Activated T-cell treated with anti-CD3 and anti-CD28 coated beads, Interleukin-2, amount 50 U/mL, for 72 hours (primary cell): ENCODE measurements at regions not wholly inside any gene's neighbourhood (a gene's known extent, or its start where the extent isn't known, plus 50 kb on each side); places are given as distances from the start of the nearest gene placed in this dataset.

Experiments used
- ATAC-seq, 2 donors: fragments of 150-1000 bp; cut with Tn5 transposase; replicated peaks in 1 of 2; 2 replicates each; pipeline ENCODE4 v1.10.0; 2021; ENCODE audit warnings: moderate library complexity in 2 of 2, mild to moderate bottlenecking in 1 of 2
- DNase-seq, 2 donors: peaks; one replicate each; pipeline ENCODE4 v3.0.0; 2021 to 2022; ENCODE audit warnings: mixed read lengths in 1 of 2
- H3K27ac Mint-ChIP-seq: one replicate; pipeline ENCODE4 v1.8.0; 2022; ENCODE audit warnings: mild to moderate bottlenecking, moderate library complexity, mixed read lengths
- H3K27me3 Mint-ChIP-seq: one replicate; pipeline ENCODE4 v1.8.0; 2022; ENCODE audit warnings: low read depth, mixed read lengths
- H3K36me3 Mint-ChIP-seq, 2 donors: one replicate each; pipeline ENCODE4 v1.8.0; 2022; ENCODE audit warnings: mixed read lengths in 2 of 2, mild to moderate bottlenecking in 1 of 2; ENCODE audit not compliant: insufficient read depth in 2 of 2
- H3K4me1 Mint-ChIP-seq: one replicate; pipeline ENCODE4 v1.8.0; 2022; ENCODE audit warnings: low read depth, mixed read lengths
- H3K4me3 Mint-ChIP-seq, 2 donors: one replicate each; pipeline ENCODE4 v1.8.0; 2022; ENCODE audit warnings: mild to moderate bottlenecking in 2 of 2, mixed read lengths in 2 of 2, moderate library complexity in 2 of 2
- H3K9me3 Mint-ChIP-seq, 2 donors: one replicate each; pipeline ENCODE4 v1.8.0; 2022; ENCODE audit warnings: mixed read lengths in 2 of 2

GRCh38 chr13:42458193-42458592 is 115.8 kb upstream of the TNFSF11 start:
- H3K27ac Mint-ChIP-seq = no peak overlapping the region
- peaks cover 30 to 42% of the 10 kb centered on the region in 2 donors for H3K36me3 Mint-ChIP-seq
- peaks cover 10 to 15% of the 10 kb centered on the region in 2 donors for H3K9me3 Mint-ChIP-seq

DNA sequence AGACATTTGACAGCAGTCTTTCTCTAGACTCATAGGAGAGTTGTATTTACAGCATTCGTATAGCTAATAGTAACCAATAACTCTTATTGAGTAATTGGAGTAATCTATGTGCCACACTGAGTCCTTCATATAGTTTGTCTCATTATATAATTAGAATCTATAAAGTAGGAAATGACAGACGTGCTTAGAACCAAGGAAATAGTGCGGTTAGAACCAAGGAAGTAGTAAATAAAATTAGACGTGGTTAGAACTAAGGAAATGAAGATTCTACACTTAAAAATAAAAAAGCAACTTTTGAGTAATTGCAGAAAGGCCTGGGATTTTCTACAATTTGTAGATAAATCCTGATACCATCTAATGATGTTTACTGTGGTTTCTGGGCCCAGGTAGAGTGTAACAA is 107.8 kb upstream of the TNFSF11 start:
- Mint-ChIP-seq H3K9me3 (peaks cover 11 to 15% of the 10 kb centered on the region in 2 donors), H3K4me3 (no peak overlapping the region), H3K27me3 (no peaks in the 10 kb centered on the region), H3K4me1 (peaks cover 19% of the 10 kb centered on the region), H3K36me3 (peaks cover 21 to 39% of the 10 kb centered on the region in 2 donors), H3K27ac (no peak overlapping the region)
- ATAC-seq = no peak
- no peak for DNase-seq

More at GRCh38 chr13:42458193-42458592, 115.8 kb upstream of the TNFSF11 start:
- H3K4me1 Mint-ChIP-seq = no peaks in the 10 kb centered on the region
- ATAC-seq (no peak), DNase-seq (no peak)
- no peaks in the 10 kb centered on the region for H3K27me3 Mint-ChIP-seq
- no peak overlapping the region for H3K4me3 Mint-ChIP-seq

GRCh38 chr13:42466609-42467008 is 107.3 kb upstream of the TNFSF11 start:
- no peak overlapping the region for H3K4me3 Mint-ChIP-seq
- DNase-seq = no peak
- peaks cover 19% of the 10 kb centered on the region for H3K4me1 Mint-ChIP-seq
- H3K27ac Mint-ChIP-seq = no peak overlapping the region
- peaks cover 9 to 10% of the 10 kb centered on the region in 2 donors for H3K9me3 Mint-ChIP-seq
- peaks cover 17 to 37% of the 10 kb centered on the region in 2 donors for H3K36me3 Mint-ChIP-seq
- H3K27me3 Mint-ChIP-seq = no peaks in the 10 kb centered on the region
- no peak for ATAC-seq

- peak overlapping the region in 1 of 2 donors; percentile 63 for H3K4me3 Mint-ChIP-seq
- H3K27me3 Mint-ChIP-seq = no peaks in the 10 kb centered on the region
- H3K27ac Mint-ChIP-seq = peak overlapping the region; percentile 30
- ATAC-seq (peak; percentile 87 to 88), DNase-seq (peak; percentile 33 to 45)
- H3K4me1 Mint-ChIP-seq = peaks cover 31% of the 10 kb centered on the region
- peaks cover 5 to 40% of the 10 kb centered on the region in 2 donors for H3K36me3 Mint-ChIP-seq
- H3K9me3 Mint-ChIP-seq = peaks cover 2 to 3% of the 10 kb centered on the region in 2 donors
Measured at GRCh38 chr13:42474954-42475353, 99.0 kb upstream of the TNFSF11 start.

GRCh38 chr13:42477596-42478190 is 96.3 kb upstream of the TNFSF11 start:
- DNase-seq = no peak
- no peak overlapping the region for H3K27ac Mint-ChIP-seq
- peaks cover 0 to 2% of the 10 kb centered on the region in 2 donors for H3K9me3 Mint-ChIP-seq
- H3K4me1 Mint-ChIP-seq = peaks cover 31% of the 10 kb centered on the region
- H3K4me3 Mint-ChIP-seq = no peak overlapping the region
- H3K27me3 Mint-ChIP-seq = no peaks in the 10 kb centered on the region
- no peak for ATAC-seq
- peaks cover 7 to 39% of the 10 kb centered on the region in 2 donors for H3K36me3 Mint-ChIP-seq

GRCh38 chr13:42478531-42479156 is 95.3 kb upstream of the TNFSF11 start:
- no peak for DNase-seq
- ATAC-seq = no peak
- Mint-ChIP-seq H3K27me3 (no peaks in the 10 kb centered on the region), H3K9me3 (peaks cover 0 to 2% of the 10 kb centered on the region in 2 donors), H3K36me3 (peaks cover 7 to 32% of the 10 kb centered on the region in 2 donors), H3K4me3 (no peak overlapping the region), H3K4me1 (peaks cover 31% of the 10 kb centered on the region), H3K27ac (no peak overlapping the region)

GRCh38 chr13:42484386-42484785 is 89.6 kb upstream of the TNFSF11 start:
- H3K27ac Mint-ChIP-seq = no peak overlapping the region
- no peaks in the 10 kb centered on the region for H3K4me1 Mint-ChIP-seq
- peaks cover 5 to 19% of the 10 kb centered on the region in 2 donors for H3K36me3 Mint-ChIP-seq
- no peaks in the 10 kb centered on the region for H3K27me3 Mint-ChIP-seq
- no peak for DNase-seq
- no peaks in the 10 kb centered on the region for H3K9me3 Mint-ChIP-seq
- H3K4me3 Mint-ChIP-seq = no peak overlapping the region
- no peak for ATAC-seq

DNA sequence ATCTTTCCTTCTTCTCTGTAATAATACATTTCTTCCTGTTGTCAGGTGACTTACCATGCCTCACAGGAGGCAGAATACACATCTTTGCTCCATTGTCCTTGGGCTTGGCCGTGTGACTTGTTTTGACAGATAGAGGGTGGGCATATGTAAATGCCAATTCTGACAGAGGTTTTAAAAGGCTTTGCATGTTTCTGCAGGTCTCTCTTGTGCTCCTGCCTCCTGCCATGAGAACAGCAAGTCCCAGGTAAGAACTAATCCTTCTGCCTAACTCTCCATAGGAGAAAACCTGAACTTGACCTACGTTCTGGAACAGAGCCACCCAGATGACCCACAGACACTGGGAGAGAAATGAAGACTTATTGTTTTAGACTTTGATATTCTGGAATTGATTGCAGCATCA is 88.7 kb upstream of the TNFSF11 start:
- H3K9me3 Mint-ChIP-seq = no peaks in the 10 kb centered on the region

DNA sequence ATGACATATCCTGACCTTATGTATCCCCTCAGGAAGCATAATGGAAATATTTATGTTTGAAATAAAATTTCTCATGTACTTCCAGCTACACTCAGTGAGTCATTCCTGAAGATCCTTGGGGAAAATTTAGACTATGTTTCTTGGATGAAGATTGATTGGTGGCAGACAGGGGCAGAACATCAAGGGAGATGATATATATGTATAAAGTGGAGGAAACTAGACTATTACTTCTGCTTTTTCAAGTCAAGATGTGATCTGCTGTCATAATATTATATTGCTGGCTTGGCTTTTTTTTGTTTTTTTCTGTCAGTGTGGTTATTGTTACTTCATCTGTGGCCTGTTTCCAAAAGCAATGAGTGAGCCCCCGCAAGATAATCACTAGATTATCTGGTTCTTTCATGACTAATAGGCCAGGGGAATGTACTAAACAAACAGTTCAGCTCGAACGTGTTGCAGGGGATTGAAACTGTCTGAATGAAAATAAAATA is 87.2 kb upstream of the TNFSF11 start:
- Mint-ChIP-seq H3K9me3 (no peaks in the 10 kb centered on the region), H3K36me3 (peaks cover 3 to 12% of the 10 kb centered on the region in 2 donors), H3K4me1 (no peaks in the 10 kb centered on the region), H3K27ac (no peak overlapping the region), H3K4me3 (no peak overlapping the region), H3K27me3 (no peaks in the 10 kb centered on the region)
- no peak for ATAC-seq
- DNase-seq = no peak

More for the DNA sequence above, 88.7 kb upstream of the TNFSF11 start:
- no peak overlapping the region for H3K27ac Mint-ChIP-seq
- H3K27me3 Mint-ChIP-seq = no peaks in the 10 kb centered on the region
- DNase-seq (no peak), ATAC-seq (no peak)
- no peaks in the 10 kb centered on the region for H3K4me1 Mint-ChIP-seq
- no peak overlapping the region for H3K4me3 Mint-ChIP-seq
- peaks cover 3 to 12% of the 10 kb centered on the region in 2 donors for H3K36me3 Mint-ChIP-seq

- Mint-ChIP-seq H3K36me3 (peaks cover 3 to 11% of the 10 kb centered on the region in 2 donors), H3K9me3 (no peaks in the 10 kb centered on the region), H3K4me3 (no peak overlapping the region), H3K27ac (no peak overlapping the region), H3K4me1 (peaks cover under 1% of the 10 kb centered on the region), H3K27me3 (no peaks in the 10 kb centered on the region)
- no peak for ATAC-seq
- no peak for DNase-seq
Measured at GRCh38 chr13:42487221-42487620, 86.7 kb upstream of the TNFSF11 start.

DNA sequence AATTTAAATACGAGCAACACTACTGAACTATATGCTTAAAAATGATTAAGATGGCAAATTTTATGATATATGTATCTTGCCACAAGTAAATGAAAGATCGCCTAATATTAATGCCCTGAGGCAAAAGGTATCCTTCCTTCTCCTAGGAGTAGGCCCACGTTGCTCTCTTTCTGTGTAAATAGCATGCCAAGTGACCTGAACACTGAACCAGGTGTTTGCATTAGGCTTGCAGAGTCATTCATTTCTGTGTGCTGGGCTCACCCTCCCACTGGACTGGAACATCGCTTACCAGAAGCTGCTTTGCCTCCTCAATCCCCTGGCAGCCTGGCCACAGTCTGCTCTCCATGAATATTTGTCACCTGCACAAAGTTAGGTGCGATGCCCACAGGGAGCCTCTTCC is 83.3 kb upstream of the TNFSF11 start:
- DNase-seq (no peak), ATAC-seq (no peak)
- H3K4me1 Mint-ChIP-seq = peaks cover 31% of the 10 kb centered on the region
- H3K27ac Mint-ChIP-seq = no peak overlapping the region
- no peak overlapping the region for H3K4me3 Mint-ChIP-seq
- H3K27me3 Mint-ChIP-seq = no peaks in the 10 kb centered on the region
- H3K9me3 Mint-ChIP-seq = no peaks in the 10 kb centered on the region
- H3K36me3 Mint-ChIP-seq = peaks cover 0 to 2% of the 10 kb centered on the region in 2 donors

DNA sequence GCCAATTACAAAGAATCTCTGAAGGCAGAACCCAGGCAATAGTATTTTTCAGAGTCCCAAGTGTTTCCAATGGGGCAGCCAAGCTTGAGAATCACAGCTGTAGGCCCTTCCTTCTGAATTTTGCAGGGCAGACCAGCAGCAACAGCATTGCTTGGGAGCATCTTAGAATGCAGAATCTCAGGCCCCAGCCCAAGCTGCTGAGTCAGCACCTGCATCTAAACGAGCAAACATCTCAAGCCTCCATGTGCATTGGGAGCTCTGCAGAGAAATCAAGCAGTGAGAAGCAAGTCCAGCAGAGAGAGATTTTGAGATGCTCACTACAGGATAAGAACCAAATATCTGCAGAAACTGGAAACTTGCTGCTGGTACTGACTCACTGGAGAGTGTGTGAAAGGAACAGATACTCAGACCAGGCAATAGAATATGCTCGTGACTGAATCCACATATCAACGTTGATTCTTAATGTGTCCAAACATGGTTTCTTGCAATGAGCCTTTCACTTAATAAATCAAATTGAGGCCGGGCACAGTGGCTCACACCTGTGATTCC is 81.5 kb upstream of the TNFSF11 start:
- no peak overlapping the region for H3K4me3 Mint-ChIP-seq
- no peak for ATAC-seq
- no peak for DNase-seq
- H3K4me1 Mint-ChIP-seq = peaks cover 48% of the 10 kb centered on the region
- H3K9me3 Mint-ChIP-seq = peaks cover 3% of the 10 kb centered on the region in 2 donors
- H3K27me3 Mint-ChIP-seq = no peaks in the 10 kb centered on the region
- no peak overlapping the region for H3K27ac Mint-ChIP-seq
- H3K36me3 Mint-ChIP-seq = peaks cover 0 to 2% of the 10 kb centered on the region in 2 donors

DNA sequence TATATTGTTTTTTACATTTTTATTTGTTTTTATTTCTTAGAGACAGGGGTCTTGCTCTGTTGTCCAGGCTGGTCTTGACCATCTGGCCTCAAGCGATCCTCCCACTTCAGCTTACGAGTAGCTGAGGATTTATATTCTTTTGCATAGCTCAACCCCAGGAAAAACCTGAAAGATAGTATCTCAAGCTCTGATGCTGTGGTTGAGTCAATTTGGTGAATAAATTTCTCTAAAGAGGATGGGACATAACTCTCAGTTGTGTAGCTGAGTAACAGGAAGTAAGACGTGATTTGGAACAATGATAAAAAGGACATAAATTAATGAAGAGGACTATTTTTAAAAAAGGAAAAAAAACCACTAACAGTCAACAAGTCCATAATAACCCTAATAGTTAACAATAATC is 79.8 kb upstream of the TNFSF11 start:
- Mint-ChIP-seq H3K9me3 (peaks cover 3% of the 10 kb centered on the region in 2 donors), H3K27ac (peak overlapping the region; percentile 59), H3K4me3 (peak overlapping the region; percentile 31 to 70), H3K4me1 (peaks cover 64% of the 10 kb centered on the region), H3K27me3 (no peaks in the 10 kb centered on the region), H3K36me3 (no peaks in the 10 kb centered on the region)
- ATAC-seq = no peak
- no peak for DNase-seq
